SU-DHL-6 (cell line): ENCODE measurements at regions not wholly inside any gene's neighbourhood (a gene's known extent, or its start where the extent isn't known, plus 50 kb on each side); places are given as distances from the start of the nearest gene placed in this dataset.
"Not testable (repeated sequence)": the region's sequence is repeated elsewhere in the genome, so short reads cannot be mapped to it uniquely, and the experiment has no call there.

Experiments used
- H2AFZ ChIP-seq: fragments of 200-600 bp; sonication (generic); 2 replicates; pipeline ENCODE4 v1.6.1; 2014; ENCODE audit warnings: low read depth, mild to moderate bottlenecking, moderate library complexity, mixed read lengths, antibody characterized with exemption, low read length; ENCODE audit not compliant: severe bottlenecking
- H3F3A ChIP-seq: fragments of 200-600 bp; shearing (Covaris generic); 2 replicates; pipeline ENCODE4 v1.6.0; 2016; ENCODE audit warnings: antibody characterized with exemption, mild to moderate bottlenecking; ENCODE audit not compliant: insufficient read depth
- H3K27ac ChIP-seq: fragments of 200-600 bp; sonication (generic); 2 replicates; pipeline ENCODE4 v1.5.1; 2016; ENCODE audit warnings: low read depth, mild to moderate bottlenecking, low read length, moderate library complexity, mixed read lengths
- H3K27me3 ChIP-seq: fragments of 200-600 bp; sonication (generic), shearing (Covaris generic); 2 replicates; pipeline ENCODE4 v1.6.0; 2014; ENCODE audit warnings: mild to moderate bottlenecking, low read length
- H3K36me3 ChIP-seq: fragments of 200-600 bp; sonication (generic); 2 replicates; pipeline ENCODE4 v1.6.1; 2014; ENCODE audit warnings: mild to moderate bottlenecking, low read length, mixed read lengths
- H3K4me2 ChIP-seq: fragments of 300-600, 200-600 bp; shearing (Covaris generic), sonication (generic); 2 replicates; pipeline ENCODE4 v1.6.0; 2014; ENCODE audit warnings: low read length, low read depth, mild to moderate bottlenecking; ENCODE audit not compliant: poor library complexity, severe bottlenecking
- H3K4me3 ChIP-seq: fragments of 200-600 bp; sonication (generic); 2 replicates; pipeline ENCODE4 v1.5.1; 2014; ENCODE audit warnings: antibody characterized with exemption, low read length, mild to moderate bottlenecking, mixed read lengths; ENCODE audit not compliant: insufficient read depth, poor library complexity, severe bottlenecking
- H3K79me2 ChIP-seq: fragments of 200-600 bp; sonication (generic); 2 replicates; pipeline ENCODE4 v1.6.1; 2014; ENCODE audit warnings: mild to moderate bottlenecking, low read length, moderate library complexity; ENCODE audit not compliant: insufficient read depth
- H3K9ac ChIP-seq: fragments of 200-600 bp; sonication (generic); 2 replicates; pipeline ENCODE4 v1.7.0; 2014; ENCODE audit warnings: mild to moderate bottlenecking, low read length
- H3K9me2 ChIP-seq: fragments of 200-600 bp; sonication (generic); replicated peaks from 2 replicates; pipeline ENCODE4 v1.6.1; 2014; ENCODE audit warnings: low read length; ENCODE audit not compliant: insufficient read depth
- H3K9me3 ChIP-seq: fragments of 200-600 bp; sonication (generic); 2 replicates; pipeline ENCODE4 v1.6.1; 2014; ENCODE audit warnings: low read length, mixed read lengths; ENCODE audit not compliant: insufficient read depth
- H4K20me1 ChIP-seq: fragments of 200-600 bp; sonication (generic); 2 replicates; pipeline ENCODE4 v1.6.1; 2014; ENCODE audit warnings: low read depth, mild to moderate bottlenecking, antibody characterized with exemption, low read length, moderate library complexity, mixed read lengths
- EZH2phosphoT487 ChIP-seq: fragments of 200-600 bp; sonication (generic), shearing (Covaris generic); conservative IDR thresholded peaks from 2 replicates; pipeline ENCODE4 v1.6.1; 2018; ENCODE audit warnings: mild to moderate bottlenecking, antibody characterized with exemption, low read length, moderate library complexity, mixed read lengths
- TF ChIP-seq, protein P1 (sequence below): fragments of 200-600 bp; sonication (generic); IDR thresholded peaks from one replicate; pipeline ENCODE4 v1.5.1; 2017; ENCODE audit warnings: antibody characterized with exemption, mild to moderate bottlenecking, low read length, moderate library complexity; ENCODE audit not compliant: insufficient read depth, poor library complexity, severe bottlenecking

DNA sequence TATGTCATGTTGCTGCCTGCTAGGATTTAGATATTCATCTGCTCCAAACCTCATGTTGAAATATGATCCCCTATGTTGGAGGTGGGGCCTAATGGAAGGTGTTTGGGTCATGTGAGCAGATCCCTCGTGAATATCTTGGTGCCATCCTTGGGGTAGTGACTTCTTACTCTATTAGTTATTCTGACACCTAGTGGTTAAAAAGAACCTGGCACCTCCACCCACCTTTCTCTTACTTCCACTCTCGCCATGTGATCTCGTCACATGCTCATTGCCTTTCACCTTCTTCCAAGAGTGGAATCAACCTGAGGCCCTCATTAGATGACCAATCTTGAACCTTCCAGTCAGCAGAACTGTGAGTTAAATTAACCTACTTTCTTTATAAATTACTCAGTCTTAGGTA, 549.4 kb upstream of the SYNCRIP start:
- no peaks in the 10 kb centered on the region for H3F3A ChIP-seq
- no peaks in the 10 kb centered on the region for H3K36me3 ChIP-seq
- H3K4me3 ChIP-seq, result no peak overlapping the region
- no peak overlapping the region for H3K9ac ChIP-seq
- no peak for TF ChIP-seq EZH2phosphoT487
- TF ChIP-seq, protein P1, sequence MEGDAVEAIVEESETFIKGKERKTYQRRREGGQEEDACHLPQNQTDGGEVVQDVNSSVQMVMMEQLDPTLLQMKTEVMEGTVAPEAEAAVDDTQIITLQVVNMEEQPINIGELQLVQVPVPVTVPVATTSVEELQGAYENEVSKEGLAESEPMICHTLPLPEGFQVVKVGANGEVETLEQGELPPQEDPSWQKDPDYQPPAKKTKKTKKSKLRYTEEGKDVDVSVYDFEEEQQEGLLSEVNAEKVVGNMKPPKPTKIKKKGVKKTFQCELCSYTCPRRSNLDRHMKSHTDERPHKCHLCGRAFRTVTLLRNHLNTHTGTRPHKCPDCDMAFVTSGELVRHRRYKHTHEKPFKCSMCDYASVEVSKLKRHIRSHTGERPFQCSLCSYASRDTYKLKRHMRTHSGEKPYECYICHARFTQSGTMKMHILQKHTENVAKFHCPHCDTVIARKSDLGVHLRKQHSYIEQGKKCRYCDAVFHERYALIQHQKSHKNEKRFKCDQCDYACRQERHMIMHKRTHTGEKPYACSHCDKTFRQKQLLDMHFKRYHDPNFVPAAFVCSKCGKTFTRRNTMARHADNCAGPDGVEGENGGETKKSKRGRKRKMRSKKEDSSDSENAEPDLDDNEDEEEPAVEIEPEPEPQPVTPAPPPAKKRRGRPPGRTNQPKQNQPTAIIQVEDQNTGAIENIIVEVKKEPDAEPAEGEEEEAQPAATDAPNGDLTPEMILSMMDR, result peak; percentile 52
- no peaks in the 10 kb centered on the region for H3K9me2 ChIP-seq
- no peak overlapping the region for H3K4me2 ChIP-seq
- H4K20me1 ChIP-seq, result no peaks in the 10 kb centered on the region
- no peaks in the 10 kb centered on the region for H3K9me3 ChIP-seq
- H3K79me2 ChIP-seq, result no peaks in the 10 kb centered on the region
- no peak overlapping the region for H2AFZ ChIP-seq
- no peaks in the 10 kb centered on the region for H3K27me3 ChIP-seq
- no peak overlapping the region for H3K27ac ChIP-seq

DNA sequence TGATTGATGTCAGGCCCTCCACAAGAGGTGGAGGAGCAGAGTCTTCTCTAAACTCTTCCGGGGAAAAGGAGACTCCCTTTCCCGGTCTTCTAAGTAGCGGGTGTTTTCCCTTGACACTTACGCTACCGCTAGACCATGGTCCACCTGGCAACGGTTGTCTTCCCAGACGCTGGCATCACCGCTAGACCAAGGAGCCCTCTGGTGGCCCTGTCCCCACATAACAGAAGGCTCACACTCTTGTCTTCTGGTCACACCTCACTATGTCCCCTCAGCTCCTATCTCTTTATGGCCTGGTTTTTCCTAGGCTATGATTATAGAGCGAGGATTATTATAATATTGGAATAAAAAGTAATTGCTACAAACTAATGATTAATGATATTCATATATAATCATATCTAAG, 532.5 kb upstream of the SYNCRIP start:
- not testable (repeated sequence) for H4K20me1 ChIP-seq, H3K4me3 ChIP-seq, H3K79me2 ChIP-seq, H2AFZ ChIP-seq, H3K9ac ChIP-seq, H3K4me2 ChIP-seq, H3K36me3 ChIP-seq, H3K27ac ChIP-seq, H3K9me2 ChIP-seq, H3K27me3 ChIP-seq, H3F3A ChIP-seq, H3K9me3 ChIP-seq

DNA sequence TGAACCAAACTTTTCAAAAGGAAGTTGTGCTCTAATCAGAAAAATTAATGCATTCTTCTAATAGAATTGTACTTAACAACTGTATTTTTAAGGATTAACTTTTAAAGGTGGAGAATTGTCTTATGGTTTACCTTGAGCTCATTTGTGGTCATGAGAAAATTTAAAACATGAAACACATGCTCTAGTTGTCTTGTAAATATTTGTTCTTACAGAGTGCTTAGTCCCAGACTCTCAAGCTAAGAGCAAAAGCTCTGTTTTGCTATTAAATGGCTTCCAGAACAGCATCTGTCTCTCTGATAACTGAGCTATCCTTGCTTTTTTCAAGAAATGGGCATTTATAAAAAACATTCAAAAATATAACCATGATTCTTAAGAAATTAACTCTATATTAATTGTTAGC, 512.2 kb upstream of the SYNCRIP start:
- TF ChIP-seq, protein P1, result no peak
- no peak for TF ChIP-seq EZH2phosphoT487

DNA sequence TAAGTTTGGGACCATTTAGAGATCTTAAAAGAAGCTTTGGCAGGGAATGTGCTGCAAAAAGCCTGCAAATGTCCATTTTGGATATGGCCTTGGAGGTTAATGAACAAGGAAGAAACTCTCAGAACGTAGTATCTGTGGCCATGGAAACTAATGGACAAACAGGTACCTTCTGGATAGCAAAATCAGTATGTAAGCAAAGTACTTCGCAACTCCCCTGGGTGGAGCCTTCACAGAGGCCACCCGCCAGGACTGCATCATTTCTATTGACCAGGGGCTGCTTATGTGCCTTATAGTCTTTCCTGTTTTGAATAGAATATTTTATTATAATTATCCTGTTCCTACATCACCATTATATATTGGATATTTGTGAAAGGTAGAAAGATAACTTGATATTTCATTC, 510.8 kb upstream of the SYNCRIP start:
- Histone ChIP-seq H3K4me3 (no peak overlapping the region), H2AFZ (no peak overlapping the region)

More for the DNA sequence above, 512.2 kb upstream of the SYNCRIP start:
- Histone ChIP-seq H3K79me2 (no peaks in the 10 kb centered on the region), H3K9me2 (no peaks in the 10 kb centered on the region), H3F3A (no peaks in the 10 kb centered on the region), H3K9me3 (no peaks in the 10 kb centered on the region), H3K4me3 (no peak overlapping the region), H4K20me1 (no peaks in the 10 kb centered on the region), H3K27me3 (no peaks in the 10 kb centered on the region), H3K27ac (no peak overlapping the region), H3K9ac (no peak overlapping the region), H3K36me3 (no peaks in the 10 kb centered on the region), H2AFZ (no peak overlapping the region), H3K4me2 (no peak overlapping the region)

More for the DNA sequence above, 510.8 kb upstream of the SYNCRIP start:
- TF ChIP-seq, protein P1, result no peak
- TF ChIP-seq EZH2phosphoT487, result no peak
- Histone ChIP-seq H3K9me2 (no peaks in the 10 kb centered on the region), H3K36me3 (no peaks in the 10 kb centered on the region), H3K4me2 (no peak overlapping the region), H3K9ac (no peak overlapping the region), H3K79me2 (no peaks in the 10 kb centered on the region), H3K27me3 (no peaks in the 10 kb centered on the region), H3F3A (no peaks in the 10 kb centered on the region), H3K9me3 (no peaks in the 10 kb centered on the region), H3K27ac (no peak overlapping the region), H4K20me1 (no peaks in the 10 kb centered on the region)
